RWPE1 (cell line): ENCODE measurements at regions not wholly inside any gene's neighbourhood (a gene's known extent, or its start where the extent isn't known, plus 50 kb on each side); places are given as distances from the start of the nearest gene placed in this dataset.

Source experiments
- CTCF ChIA-PET: fragments of 350-600 bp; sonication (Branson Sonifier 250); formaldehyde crosslinking; extraction: SDS; loops from one replicate; lab custom pipeline; 2021; lab: Yijun Ruan, JAX
- POLR2A ChIA-PET: fragments of 400-600 bp; formaldehyde crosslinking; extraction: SDS; loops from one replicate; lab custom pipeline; 2020; ENCODE audit warnings: antibody characterized with exemption; ENCODE audit not compliant: low non-redundant PET; lab: Yijun Ruan, JAX
- DNase-seq: peaks from one replicate; pipeline ENCODE4 v3.0.0; 2012; ENCODE audit warnings: low spot score
- H3K27ac ChIP-seq: fragments of 450-650 bp; 2 replicates; pipeline ENCODE4 v1.5.1; 2017
- TF ChIP-seq, protein P1 (sequence below): fragments of 450-650 bp; conservative IDR thresholded peaks from 2 replicates; pipeline ENCODE4 v1.5.1; 2017; ENCODE audit warnings: low read depth, mild to moderate bottlenecking

DNA sequence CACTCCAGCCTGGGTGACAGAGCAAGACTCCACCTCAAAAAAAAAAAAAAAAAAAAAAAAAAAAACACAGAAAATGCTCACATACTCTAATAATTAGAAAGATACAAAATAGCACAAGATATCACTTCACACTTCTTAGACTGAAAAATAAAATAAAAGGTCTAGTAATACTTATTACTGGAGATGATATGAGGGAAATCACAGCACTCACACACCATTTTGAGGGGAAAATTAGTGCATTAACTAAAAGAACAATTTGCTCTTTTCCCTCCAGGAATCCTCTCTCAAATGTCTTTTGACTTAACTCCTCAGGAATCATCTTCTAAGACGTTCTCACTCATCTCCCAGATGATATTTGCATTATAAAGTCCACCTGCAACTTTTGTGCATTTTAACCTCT lies 697.9 kb upstream of the SOX9 start:
- DNase-seq, result no peak
- ChIA-PET POLR2A (no interaction called here), CTCF (no interaction called here)
- no peak overlapping the region for H3K27ac ChIP-seq
- TF ChIP-seq, protein P1, sequence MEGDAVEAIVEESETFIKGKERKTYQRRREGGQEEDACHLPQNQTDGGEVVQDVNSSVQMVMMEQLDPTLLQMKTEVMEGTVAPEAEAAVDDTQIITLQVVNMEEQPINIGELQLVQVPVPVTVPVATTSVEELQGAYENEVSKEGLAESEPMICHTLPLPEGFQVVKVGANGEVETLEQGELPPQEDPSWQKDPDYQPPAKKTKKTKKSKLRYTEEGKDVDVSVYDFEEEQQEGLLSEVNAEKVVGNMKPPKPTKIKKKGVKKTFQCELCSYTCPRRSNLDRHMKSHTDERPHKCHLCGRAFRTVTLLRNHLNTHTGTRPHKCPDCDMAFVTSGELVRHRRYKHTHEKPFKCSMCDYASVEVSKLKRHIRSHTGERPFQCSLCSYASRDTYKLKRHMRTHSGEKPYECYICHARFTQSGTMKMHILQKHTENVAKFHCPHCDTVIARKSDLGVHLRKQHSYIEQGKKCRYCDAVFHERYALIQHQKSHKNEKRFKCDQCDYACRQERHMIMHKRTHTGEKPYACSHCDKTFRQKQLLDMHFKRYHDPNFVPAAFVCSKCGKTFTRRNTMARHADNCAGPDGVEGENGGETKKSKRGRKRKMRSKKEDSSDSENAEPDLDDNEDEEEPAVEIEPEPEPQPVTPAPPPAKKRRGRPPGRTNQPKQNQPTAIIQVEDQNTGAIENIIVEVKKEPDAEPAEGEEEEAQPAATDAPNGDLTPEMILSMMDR, result no peak

DNA sequence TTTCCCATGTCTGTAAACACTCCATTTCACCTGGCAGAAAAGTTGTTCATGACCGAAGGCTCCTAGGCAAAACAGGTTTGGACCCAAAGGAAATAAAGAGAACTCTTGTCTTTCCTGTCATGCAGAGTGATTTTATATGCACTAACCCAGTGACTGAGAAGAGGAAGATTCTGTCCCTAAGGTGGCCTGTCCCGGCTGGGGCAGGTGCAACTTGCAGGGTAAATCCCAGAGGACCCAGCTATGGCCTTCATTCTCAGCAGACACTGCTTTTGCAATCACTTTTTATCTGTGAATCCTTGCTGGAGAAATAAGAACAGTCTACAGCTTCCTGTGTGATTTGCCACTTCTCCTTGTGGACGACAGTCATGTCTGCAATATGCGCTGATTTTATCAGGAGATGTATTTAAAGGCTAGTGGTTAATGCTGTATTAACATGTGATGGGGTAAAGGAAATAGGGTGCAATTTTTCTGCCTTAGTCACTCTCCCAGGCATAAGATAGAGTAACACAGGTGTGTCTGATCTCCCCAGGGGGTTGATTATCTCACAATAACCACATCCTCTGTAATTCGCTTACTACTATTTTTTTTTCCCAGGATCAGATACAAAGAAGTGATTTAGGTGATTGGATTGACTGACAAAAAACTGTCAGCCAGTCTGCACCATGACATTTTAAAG lies 696.8 kb upstream of the SOX9 start:
- no peak overlapping the region; the same call in 1 of the 2 replicates for H3K27ac ChIP-seq
- peak; percentile 86 for DNase-seq
- CTCF ChIA-PET, result interaction anchor here (0.7 kb wide), 2 partner anchors 9 to 11 kb away, joined by 3 read pairs; no protein-coding TSS in a partner anchor

DNA sequence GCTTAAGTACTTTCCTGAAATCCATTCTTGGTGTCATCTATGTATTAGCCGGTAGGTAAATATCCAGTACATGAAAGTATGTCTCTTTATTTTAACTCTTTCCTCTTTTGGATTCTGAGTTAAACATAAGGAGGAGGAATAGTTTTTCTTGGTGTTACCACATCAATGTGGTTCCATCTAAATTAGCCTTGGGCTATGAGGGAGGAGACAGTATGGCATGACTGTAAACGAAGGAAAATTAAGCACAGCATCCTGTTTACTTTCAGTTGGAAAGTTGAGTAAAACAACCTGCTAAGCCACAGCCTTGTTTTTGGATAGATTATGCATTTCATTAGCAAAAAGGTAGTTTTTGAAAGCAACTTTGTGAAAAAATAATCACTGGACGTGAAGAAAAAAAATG lies 693.0 kb upstream of the SOX9 start:
- ChIA-PET CTCF (no interaction called here), POLR2A (no interaction called here)
- TF ChIP-seq, protein P1, result no peak
- no peak overlapping the region for H3K27ac ChIP-seq
- no peak for DNase-seq

More for the DNA sequence above, 696.8 kb upstream of the SOX9 start:
- TF ChIP-seq, protein P1, result no peak
- POLR2A ChIA-PET, result interaction anchor here (0.9 kb wide), 1 partner anchor 11 kb away, joined by 3 read pairs; no protein-coding TSS in a partner anchor

DNA sequence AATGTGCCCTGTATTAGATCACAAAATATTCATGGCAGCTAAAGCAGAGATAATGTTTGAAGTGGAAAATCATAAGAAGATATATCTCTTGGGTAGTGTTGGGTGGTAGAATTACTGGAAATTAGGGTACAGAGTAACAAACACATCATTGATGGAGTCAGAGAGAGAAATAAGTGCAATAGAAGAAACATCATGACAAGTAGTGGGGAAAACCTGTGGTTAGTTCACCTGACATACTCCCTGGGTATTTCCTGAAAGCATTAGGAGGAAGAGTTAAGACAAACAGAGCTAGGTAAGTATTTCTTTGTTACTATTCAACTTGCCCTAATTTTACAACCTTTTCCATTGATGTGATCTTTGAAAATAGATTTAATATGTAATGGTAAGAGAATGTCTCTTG lies 691.9 kb upstream of the SOX9 start:
- TF ChIP-seq, protein P1, result no peak
- POLR2A ChIA-PET, result no interaction called here
- H3K27ac ChIP-seq, result no peak overlapping the region
- CTCF ChIA-PET, result interaction anchor here (0.6 kb wide), 1 partner anchor 25 kb away, joined by 3 read pairs; no protein-coding TSS in a partner anchor
- DNase-seq, result no peak

DNA sequence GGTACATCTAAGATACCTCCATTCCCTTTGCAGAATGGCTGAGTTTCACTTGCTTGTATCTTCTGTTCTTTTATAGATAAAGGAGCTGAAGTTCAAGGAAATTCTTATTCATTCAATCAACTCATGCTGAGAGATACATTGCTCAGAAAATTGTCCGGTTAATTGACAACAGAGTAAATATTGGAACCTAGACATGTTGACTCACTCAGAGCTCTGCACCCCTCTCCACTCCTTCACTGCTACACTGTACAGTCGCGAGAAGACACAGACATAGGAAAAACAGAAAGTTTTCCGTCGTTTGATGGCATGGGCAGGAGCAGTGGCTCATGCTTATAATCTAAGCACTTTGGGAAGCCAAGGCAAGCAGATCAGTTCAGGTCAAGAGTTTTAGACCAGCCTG lies 690.5 kb upstream of the SOX9 start:
- H3K27ac ChIP-seq, result no peak overlapping the region
- no peak for DNase-seq
- CTCF ChIA-PET, result interaction anchor here (0.6 to 1.2 kb wide), 2 partner anchors 11 to 98 kb away, joined by 3 to 4 read pairs; no protein-coding TSS in a partner anchor
- POLR2A ChIA-PET, result no interaction called here
- TF ChIP-seq, protein P1, result no peak

DNA sequence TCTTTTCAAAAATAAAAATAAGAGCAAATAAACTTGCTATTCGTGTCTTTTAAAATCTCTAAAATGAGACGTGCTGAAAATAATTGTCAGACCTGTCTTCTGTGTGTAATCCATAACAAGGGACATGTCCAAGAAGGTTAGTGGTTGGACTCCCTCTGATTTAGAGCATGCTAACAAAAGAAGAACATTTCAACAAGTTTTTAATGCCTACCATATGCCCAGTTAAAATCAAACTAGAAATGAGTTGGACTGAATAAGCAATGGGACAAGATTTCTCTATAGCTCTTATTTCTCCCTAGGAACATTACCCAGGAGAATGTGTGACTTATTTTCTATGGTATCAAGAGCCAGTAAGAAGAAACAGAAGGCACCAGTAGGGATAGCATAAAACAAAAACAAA lies 689.7 kb upstream of the SOX9 start:
- CTCF ChIA-PET, result interaction anchor here (0.6 to 1.2 kb wide), 2 partner anchors 10 to 97 kb away, joined by 3 to 4 read pairs; no protein-coding TSS in a partner anchor
- POLR2A ChIA-PET, result no interaction called here
- DNase-seq, result no peak
- H3K27ac ChIP-seq, result no peak overlapping the region
- TF ChIP-seq, protein P1, result no peak
